ENCODE measurements at regions not wholly inside any gene's neighbourhood (a gene's known extent, or its start where the extent isn't known, plus 50 kb on each side); places are given as distances from the start of the nearest gene placed in this dataset.

- TF ChIP-seq ZNF654 (tag by site-specific recombination; IDR thresholded peaks at IDR 0.05; ENCODE audit: low read depth) (no peak), CTCF (tag by site-specific recombination; IDR thresholded peaks at IDR 0.05) (no peak), PRDM1 (tag by site-specific recombination; IDR thresholded peaks at IDR 0.05) (no peak), ZNF843 (tag by site-specific recombination; IDR thresholded peaks at IDR 0.05) (no peak), ZNF114 (tag by site-specific recombination; IDR thresholded peaks at IDR 0.05) (no peak), ZBTB10 (tag by site-specific recombination; IDR thresholded peaks at IDR 0.05) (no peak), REST (tag by site-specific recombination; IDR thresholded peaks at IDR 0.05) (no peak), PRDM4 (tag by site-specific recombination; IDR thresholded peaks at IDR 0.05) (no peak), ZNF707 (tag by site-specific recombination; IDR thresholded peaks at IDR 0.05) (no peak), YY1 (tag by site-specific recombination; IDR thresholded peaks at IDR 0.05) (no peak), KLF17 (tag by site-specific recombination; IDR thresholded peaks at IDR 0.05) (no peak), ZNF140 (tag by site-specific recombination; IDR thresholded peaks at IDR 0.05) (no peak), ZNF670 (tag by site-specific recombination; IDR thresholded peaks at IDR 0.05; ENCODE audit: low read depth) (no peak), KLF1 (tag by site-specific recombination; IDR thresholded peaks at IDR 0.05) (no peak)
Measured at GRCh38 chr2:7765236-7765635, 848.0 kb downstream of the RNF144A start.
